ENCODE measurements at regions not wholly inside any gene's neighbourhood (a gene's known extent, or its start where the extent isn't known, plus 50 kb on each side); places are given as distances from the start of the nearest gene placed in this dataset.
"Not testable (repeated sequence)": the region's sequence is repeated elsewhere in the genome, so short reads cannot be mapped to it uniquely, and the experiment has no call there.

DNA sequence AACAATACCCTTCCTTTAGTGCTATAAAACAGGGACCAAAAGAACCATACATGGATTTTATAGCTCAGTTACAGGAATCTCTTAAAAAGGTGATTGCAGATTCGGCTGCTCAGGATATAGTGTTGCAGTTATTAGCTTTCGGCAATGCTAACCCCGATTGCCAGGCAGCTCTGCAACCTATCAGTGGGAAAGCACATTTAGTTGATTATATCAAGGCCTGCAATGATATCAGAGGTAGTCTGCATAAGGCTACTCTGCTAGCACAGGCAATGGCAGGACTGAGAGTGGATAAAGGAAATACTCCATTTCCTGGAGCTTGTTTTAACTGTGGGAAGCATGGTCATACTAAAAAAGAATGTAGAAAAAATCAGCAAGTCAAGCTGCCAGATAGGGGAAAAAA, 327.7 kb downstream of the REEP3 start:
- not testable (repeated sequence) for TF ChIP-seq EZH2 (IDR thresholded peaks at IDR 0.05; ENCODE audit: borderline replicate concordance, insufficient read depth, low read depth, low read length, poor library complexity, severe bottlenecking)
- TF ChIP-seq, protein P1, sequence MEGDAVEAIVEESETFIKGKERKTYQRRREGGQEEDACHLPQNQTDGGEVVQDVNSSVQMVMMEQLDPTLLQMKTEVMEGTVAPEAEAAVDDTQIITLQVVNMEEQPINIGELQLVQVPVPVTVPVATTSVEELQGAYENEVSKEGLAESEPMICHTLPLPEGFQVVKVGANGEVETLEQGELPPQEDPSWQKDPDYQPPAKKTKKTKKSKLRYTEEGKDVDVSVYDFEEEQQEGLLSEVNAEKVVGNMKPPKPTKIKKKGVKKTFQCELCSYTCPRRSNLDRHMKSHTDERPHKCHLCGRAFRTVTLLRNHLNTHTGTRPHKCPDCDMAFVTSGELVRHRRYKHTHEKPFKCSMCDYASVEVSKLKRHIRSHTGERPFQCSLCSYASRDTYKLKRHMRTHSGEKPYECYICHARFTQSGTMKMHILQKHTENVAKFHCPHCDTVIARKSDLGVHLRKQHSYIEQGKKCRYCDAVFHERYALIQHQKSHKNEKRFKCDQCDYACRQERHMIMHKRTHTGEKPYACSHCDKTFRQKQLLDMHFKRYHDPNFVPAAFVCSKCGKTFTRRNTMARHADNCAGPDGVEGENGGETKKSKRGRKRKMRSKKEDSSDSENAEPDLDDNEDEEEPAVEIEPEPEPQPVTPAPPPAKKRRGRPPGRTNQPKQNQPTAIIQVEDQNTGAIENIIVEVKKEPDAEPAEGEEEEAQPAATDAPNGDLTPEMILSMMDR (IDR thresholded peaks at IDR 0.05) = not testable (repeated sequence)

Data from B cell (primary cell).